Stimulated activated CD4-positive, alpha-beta T cell treated with anti-CD3 and anti-CD28 coated beads, Interleukin-4, amount 100 ng/mL, for 48 hours (primary cell): ENCODE measurements at regions not wholly inside any gene's neighbourhood (a gene's known extent, or its start where the extent isn't known, plus 50 kb on each side); places are given as distances from the start of the nearest gene placed in this dataset.

Source experiments
- DNase-seq, 2 donors: peaks; one replicate each; pipeline ENCODE4 v3.0.0-alpha.2; 2020; ENCODE audit warnings: low read depth in 2 of 2

DNA sequence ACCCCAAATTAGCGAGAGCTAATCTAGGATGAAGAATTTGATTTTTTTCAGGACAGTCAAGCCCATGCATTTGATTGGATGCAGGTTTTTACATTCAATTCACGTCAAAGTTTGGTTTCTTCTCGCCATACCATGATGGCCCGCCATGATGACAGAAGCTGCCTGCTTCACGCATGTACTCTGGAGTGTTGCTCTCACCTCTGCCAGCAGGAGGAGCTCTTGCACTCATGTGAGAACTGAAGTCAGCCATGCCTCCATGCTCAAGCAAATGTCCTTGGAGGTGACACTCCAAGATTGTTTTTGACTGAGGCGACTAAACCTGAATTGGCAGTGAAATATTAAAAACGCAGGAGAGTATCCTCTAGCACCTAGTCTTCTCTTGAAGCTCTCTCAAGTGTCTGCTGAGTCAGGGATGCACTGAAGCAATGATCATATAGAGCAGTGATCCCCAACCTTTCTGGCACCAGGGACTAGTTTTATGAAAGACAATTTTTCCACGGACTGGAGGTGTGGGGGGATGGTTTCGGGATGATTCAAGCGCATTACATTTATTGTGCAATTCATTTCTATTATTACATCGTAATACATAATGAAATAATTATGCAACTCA, 120.9 kb downstream of the SAMMSON start:
- DNase-seq: peak; percentile 62 to 65

DNA sequence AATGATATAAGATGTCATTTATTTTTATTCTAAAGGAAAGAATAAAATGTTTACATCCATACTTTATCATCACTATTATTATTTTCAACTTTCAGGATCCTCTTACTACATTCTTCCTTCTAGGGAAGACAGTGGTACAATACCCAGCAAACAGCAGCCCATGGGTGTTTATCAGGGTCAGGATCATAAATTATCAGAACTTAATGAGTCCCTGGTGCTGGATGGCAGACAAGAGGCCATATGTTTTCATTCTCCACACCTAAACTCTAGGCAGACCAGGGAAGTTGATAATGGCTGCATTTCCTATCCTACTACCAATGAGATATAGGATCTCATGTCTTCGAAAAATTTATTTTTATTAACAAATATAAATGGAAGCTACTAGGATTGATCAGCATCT, 127.7 kb downstream of the SAMMSON start:
- DNase-seq: no peak

DNA sequence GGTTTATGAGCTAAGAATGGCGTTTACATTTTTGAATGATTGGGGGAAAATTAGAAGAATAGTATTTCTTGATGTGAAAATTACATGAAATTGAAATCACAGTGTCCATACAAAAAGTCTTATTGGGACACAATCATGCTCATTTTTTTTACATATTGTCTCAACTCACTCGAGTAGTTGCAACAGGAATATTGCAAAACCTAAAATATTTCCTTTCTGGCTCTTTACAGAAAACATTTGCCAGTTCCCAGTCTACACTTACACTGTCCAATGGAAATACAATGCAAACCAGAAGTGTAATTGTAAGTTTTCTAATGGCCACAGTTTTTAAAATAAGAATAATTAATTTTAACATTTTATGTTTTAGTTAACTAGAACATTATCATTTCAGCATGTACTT, 137.8 kb downstream of the SAMMSON start:
- DNase-seq: no peak

DNA sequence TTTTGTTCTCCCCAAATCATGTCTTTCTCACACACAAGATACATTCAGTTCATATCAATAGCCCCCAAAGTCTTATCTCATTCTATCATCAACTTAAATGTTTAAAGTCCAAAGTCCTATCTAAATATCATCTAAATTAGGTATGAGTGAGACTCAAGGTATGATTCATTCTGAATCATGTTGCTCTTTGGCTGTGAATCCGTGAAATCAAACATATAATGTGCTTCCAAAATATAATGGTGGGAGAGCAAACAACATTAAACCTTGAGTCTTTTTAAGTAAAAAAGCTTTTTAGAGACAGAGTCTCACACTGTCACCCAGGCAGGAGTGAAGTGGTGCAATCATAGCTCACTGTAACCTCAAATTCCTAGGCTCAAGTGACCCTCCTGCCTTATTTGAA, 139.1 kb downstream of the SAMMSON start:
- DNase-seq: no peak
